ENCODE measurements at regions not wholly inside any gene's neighbourhood (a gene's known extent, or its start where the extent isn't known, plus 50 kb on each side); places are given as distances from the start of the nearest gene placed in this dataset.

- Mint-ChIP-seq H3K27ac (no peak overlapping the region), H3K36me3 (ENCODE audit: low read depth) (no peaks in the 10 kb centered on the region), H3K4me3 (no peak overlapping the region), H3K4me1 (ENCODE audit: low read depth) (peaks cover 7% of the 10 kb centered on the region), H3K27me3 (ENCODE audit: insufficient read depth) (peaks cover 26% of the 10 kb centered on the region), H3K9me3 (no peaks in the 10 kb centered on the region)
- DNase-seq, result no peak
- TF ChIP-seq CTCF (IDR thresholded peaks at IDR 0.05), result no peak
These were observed 152.3 kb downstream of the TTC32 start for GRCh38 chr2:19749507-19749836.

- no peaks in the 10 kb centered on the region for H3K36me3 Mint-ChIP-seq (ENCODE audit: low read depth)
- no peak for TF ChIP-seq CTCF (IDR thresholded peaks at IDR 0.05)
- DNase-seq, result no peak
- H3K9me3 Mint-ChIP-seq, result no peaks in the 10 kb centered on the region
- H3K4me3 Mint-ChIP-seq, result no peak overlapping the region
- peaks cover 7% of the 10 kb centered on the region for H3K4me1 Mint-ChIP-seq (ENCODE audit: low read depth)
- no peak overlapping the region for H3K27ac Mint-ChIP-seq
- peaks cover 24% of the 10 kb centered on the region for H3K27me3 Mint-ChIP-seq (ENCODE audit: insufficient read depth)
These were observed 152.9 kb downstream of the TTC32 start for GRCh38 chr2:19748711-19749506.

- no peak for DNase-seq
- Mint-ChIP-seq H3K4me3 (no peak overlapping the region), H3K27ac (no peak overlapping the region), H3K36me3 (ENCODE audit: low read depth) (no peaks in the 10 kb centered on the region), H3K4me1 (ENCODE audit: low read depth) (peaks cover 7% of the 10 kb centered on the region), H3K27me3 (ENCODE audit: insufficient read depth) (peaks cover 21% of the 10 kb centered on the region), H3K9me3 (no peaks in the 10 kb centered on the region)
- no peak for TF ChIP-seq CTCF (IDR thresholded peaks at IDR 0.05)
These were observed 153.8 kb downstream of the TTC32 start for GRCh38 chr2:19748073-19748375.

GRCh38 chr2:19747310-19748072, 154.3 kb downstream of the TTC32 start:
- DNase-seq, result peak; percentile 8

GRCh38 chr2:19746611-19747309, 155.0 kb downstream of the TTC32 start:
- peak; percentile 69 for TF ChIP-seq CTCF (IDR thresholded peaks at IDR 0.05)
- no peak overlapping the region for H3K4me3 Mint-ChIP-seq
- H3K36me3 Mint-ChIP-seq (ENCODE audit: low read depth), result no peaks in the 10 kb centered on the region
- no peak overlapping the region for H3K27ac Mint-ChIP-seq
- no peaks in the 10 kb centered on the region for H3K9me3 Mint-ChIP-seq
- no peak for DNase-seq
- peaks cover 16% of the 10 kb centered on the region for H3K27me3 Mint-ChIP-seq (ENCODE audit: insufficient read depth)
- H3K4me1 Mint-ChIP-seq (ENCODE audit: low read depth), result peaks cover 7% of the 10 kb centered on the region

More at GRCh38 chr2:19747310-19748072, 154.3 kb downstream of the TTC32 start:
- Mint-ChIP-seq H3K27ac (no peak overlapping the region), H3K36me3 (ENCODE audit: low read depth) (no peaks in the 10 kb centered on the region), H3K4me1 (ENCODE audit: low read depth) (peaks cover 7% of the 10 kb centered on the region), H3K27me3 (ENCODE audit: insufficient read depth) (peaks cover 20% of the 10 kb centered on the region), H3K9me3 (no peaks in the 10 kb centered on the region), H3K4me3 (no peak overlapping the region)
- no peak for TF ChIP-seq CTCF (IDR thresholded peaks at IDR 0.05)
